Epithelial cell of esophagus (primary cell): ENCODE measurements at regions not wholly inside any gene's neighbourhood (a gene's known extent, or its start where the extent isn't known, plus 50 kb on each side); places are given as distances from the start of the nearest gene placed in this dataset.
A peak's percentile ranks its signal among the peaks of the same experiment; 100 is the strongest.

Experiments
- DNase-seq: peaks from one replicate; pipeline ENCODE4 v3.0.0; 2010; ENCODE audit warnings: low read depth
- H3K4me3 ChIP-seq: 2 replicates; pipeline ENCODE4 v1.5.1; 2011; ENCODE audit warnings: mild to moderate bottlenecking, low read length, control low read depth
- TF ChIP-seq, protein P1 (sequence below): IDR thresholded peaks from 2 replicates; pipeline ENCODE4 v1.5.1; 2011; ENCODE audit warnings: low read depth, mild to moderate bottlenecking, low read length, control low read depth, inconsistent platforms; ENCODE audit not compliant: insufficient read depth; ENCODE audit errors: missing control alignments

DNA sequence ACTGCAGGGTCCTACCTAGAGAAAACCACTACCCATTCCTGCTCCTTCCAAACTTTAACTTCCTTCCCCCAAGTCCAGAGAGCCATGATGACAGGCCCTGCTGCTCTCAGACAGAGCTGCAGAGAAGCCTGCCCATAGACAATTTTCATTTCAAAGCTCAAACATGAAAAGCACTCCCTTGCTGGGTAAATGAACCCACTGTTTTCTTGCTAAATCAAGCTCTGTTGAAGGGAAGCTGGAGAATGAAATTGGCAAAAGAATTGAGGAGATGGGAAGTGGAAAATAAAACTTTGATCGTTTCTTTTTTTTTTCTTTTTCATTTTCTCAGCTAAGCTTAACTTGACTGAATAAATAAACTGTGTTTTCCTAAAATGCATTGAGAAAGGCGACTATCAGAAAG lies 331.1 kb upstream of the CPEB2 start:
- H3K4me3 ChIP-seq: no peak overlapping the region
- TF ChIP-seq, protein P1, sequence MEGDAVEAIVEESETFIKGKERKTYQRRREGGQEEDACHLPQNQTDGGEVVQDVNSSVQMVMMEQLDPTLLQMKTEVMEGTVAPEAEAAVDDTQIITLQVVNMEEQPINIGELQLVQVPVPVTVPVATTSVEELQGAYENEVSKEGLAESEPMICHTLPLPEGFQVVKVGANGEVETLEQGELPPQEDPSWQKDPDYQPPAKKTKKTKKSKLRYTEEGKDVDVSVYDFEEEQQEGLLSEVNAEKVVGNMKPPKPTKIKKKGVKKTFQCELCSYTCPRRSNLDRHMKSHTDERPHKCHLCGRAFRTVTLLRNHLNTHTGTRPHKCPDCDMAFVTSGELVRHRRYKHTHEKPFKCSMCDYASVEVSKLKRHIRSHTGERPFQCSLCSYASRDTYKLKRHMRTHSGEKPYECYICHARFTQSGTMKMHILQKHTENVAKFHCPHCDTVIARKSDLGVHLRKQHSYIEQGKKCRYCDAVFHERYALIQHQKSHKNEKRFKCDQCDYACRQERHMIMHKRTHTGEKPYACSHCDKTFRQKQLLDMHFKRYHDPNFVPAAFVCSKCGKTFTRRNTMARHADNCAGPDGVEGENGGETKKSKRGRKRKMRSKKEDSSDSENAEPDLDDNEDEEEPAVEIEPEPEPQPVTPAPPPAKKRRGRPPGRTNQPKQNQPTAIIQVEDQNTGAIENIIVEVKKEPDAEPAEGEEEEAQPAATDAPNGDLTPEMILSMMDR: no peak
- no peak for DNase-seq

DNA sequence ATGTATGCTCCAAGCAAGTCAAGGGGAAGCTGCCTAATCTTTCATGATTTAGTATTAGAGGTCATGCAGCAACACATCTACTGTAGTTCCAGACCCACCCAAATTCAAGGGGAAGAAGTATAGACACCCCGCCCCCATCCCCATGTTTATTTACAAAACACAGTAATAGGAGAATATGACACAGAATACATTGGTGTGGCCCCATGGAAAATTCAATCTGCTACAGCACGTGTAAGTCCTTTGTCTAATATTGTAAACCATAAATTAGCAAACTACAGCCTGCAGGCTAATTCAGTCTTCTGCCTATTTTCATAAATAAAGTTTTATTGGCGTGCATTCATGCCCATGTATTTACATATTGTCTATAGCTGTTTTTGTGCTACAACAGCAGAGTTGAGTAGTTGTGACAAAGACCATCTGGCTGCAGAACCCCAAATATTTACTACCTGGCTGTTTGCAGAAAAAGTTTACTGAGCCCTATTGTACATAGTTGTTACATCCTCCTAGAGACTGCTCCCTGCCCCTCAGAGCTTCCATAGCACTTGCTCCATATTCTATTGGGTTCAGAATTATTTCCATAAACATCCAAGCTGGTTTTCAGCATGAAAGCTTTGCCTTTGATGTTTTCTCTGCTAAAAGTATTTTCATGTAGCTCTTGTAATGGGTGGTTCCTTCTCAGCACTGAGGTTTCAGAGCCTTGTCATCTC lies 326.8 kb upstream of the CPEB2 start:
- TF ChIP-seq, protein P1: no peak

DNA sequence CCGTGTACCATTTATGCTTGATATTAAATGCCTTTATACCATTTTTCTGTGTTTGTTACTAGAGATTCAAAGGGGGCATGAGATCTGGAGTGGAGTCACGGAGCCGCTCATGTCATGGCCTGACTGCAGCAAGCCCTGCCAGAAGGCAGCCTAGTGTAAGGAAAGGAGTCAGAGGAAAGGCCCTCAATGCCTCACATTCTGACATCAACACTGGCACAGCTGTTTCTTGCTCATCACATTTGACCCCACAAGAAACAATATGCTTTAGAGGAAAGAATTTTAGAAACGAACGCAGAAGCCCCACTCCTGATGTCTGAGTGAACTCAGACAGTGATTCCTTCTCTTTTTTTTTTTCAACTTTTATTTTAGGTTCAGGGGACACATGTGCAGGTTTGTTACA lies 322.4 kb upstream of the CPEB2 start:
- no peak overlapping the region for H3K4me3 ChIP-seq
- TF ChIP-seq, protein P1: no peak
- DNase-seq: no peak

More for the DNA sequence above, 326.8 kb upstream of the CPEB2 start:
- no peak for DNase-seq
- no peak overlapping the region for H3K4me3 ChIP-seq

DNA sequence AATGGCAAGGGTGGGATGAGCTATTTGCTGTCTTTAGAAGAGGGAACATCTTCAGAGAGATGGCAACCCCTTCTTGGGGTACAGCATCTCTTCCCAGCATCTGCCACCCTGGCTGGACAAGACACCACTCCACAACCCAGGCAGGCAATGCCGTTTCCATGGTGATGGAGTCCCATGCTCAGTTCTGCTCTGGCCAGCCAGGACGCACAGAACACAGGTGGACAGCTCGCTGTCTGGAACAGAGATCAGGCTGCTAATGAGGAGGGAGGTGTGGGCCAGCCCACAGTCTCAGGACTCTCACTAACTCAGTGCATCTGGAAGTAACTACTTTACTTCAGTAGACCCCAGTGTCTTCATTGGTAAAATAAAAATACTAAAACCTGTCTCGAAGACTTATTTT lies 321.0 kb upstream of the CPEB2 start:
- H3K4me3 ChIP-seq: no peak overlapping the region
- DNase-seq: no peak
- TF ChIP-seq, protein P1: no peak

DNA sequence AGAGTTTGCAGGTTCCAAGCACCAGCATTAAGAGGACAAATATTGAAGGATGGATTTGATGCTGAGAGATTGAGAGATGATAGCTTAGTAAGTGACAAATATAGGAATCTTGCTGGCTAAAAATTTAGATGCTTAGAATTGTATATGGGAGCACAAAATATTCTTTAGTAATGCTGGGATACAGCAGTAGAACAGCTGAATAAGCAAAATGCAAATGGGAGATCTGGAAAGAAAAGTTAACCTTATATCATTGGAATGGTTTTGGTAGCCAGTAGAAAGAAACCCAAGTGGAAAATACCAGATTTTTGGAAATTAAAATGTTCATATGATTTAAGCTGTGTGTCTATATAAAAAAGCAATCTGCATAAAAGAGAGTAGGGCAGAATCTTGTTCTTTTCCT lies 308.6 kb upstream of the CPEB2 start:
- no peak overlapping the region for H3K4me3 ChIP-seq
- no peak for DNase-seq
- TF ChIP-seq, protein P1: no peak

DNA sequence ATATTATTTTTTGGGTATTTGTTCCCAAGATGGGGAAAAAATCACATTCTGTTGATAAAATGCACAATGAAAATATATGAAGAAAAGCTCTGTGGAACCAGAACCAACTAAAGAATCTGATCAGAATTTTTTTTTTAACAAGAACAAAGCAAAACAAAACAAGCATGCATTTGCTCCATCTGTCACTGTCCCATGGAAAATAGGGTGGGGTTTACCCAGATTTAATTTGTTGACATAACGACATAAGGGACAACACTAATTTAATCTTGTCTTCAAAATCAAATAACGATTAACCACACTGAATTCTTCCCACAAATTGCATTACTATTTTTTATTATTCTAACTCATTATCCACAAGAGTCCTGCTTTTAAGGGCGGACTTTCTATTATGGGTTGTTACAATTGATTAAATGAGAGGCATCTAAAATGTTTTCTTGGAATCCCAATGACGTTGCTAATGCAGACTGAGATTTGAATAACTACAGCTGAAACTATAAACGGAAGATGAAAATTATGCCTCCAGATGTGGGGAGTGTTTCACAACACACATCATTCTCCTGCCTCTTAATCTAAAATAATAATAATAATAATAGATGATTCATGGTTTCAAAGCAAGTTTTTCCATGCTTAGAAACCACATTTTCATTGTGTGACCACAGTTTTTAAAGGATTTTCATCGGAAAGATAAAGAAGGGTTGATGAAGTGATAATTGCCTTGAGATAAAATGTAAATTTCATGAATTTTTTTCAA lies 307.0 kb upstream of the CPEB2 start:
- no peak overlapping the region for H3K4me3 ChIP-seq
- DNase-seq: peak; percentile 40
- TF ChIP-seq, protein P1: no peak
